H1 (cell line): ENCODE measurements at regions not wholly inside any gene's neighbourhood (a gene's known extent, or its start where the extent isn't known, plus 50 kb on each side); places are given as distances from the start of the nearest gene placed in this dataset.

Source experiments
- CHD1 ChIP-seq: IDR thresholded peaks from 2 replicates; pipeline ENCODE4 v1.6.1; 2012; ENCODE audit warnings: low read depth, low read length, improper control_type of control experiment
- CHD7 ChIP-seq: fragments of 300-600 bp; sonication (generic); IDR thresholded peaks from 2 replicates; pipeline ENCODE4 v1.7.1; 2012; ENCODE audit warnings: low read length, moderate library complexity, mild to moderate bottlenecking, inconsistent platforms; ENCODE audit not compliant: insufficient replicate concordance
- CREB1 ChIP-seq: IDR thresholded peaks from 2 replicates; pipeline ENCODE4 v1.6.1; 2012; ENCODE audit warnings: inconsistent platforms
- EP300 ChIP-seq, 2 experiments: IDR thresholded peaks; 1 replicate in 1 of 2; 2 replicates in 1 of 2; pipeline ENCODE4 v1.6.1; 2011 to 2012; ENCODE audit warnings: low read depth in 2 of 2, low read length in 2 of 2, mild to moderate bottlenecking in 2 of 2, borderline replicate concordance in 1 of 2, inconsistent platforms in 1 of 2, moderate library complexity in 1 of 2
- SIN3A ChIP-seq, 2 experiments: IDR thresholded peaks in 1 of 2; conservative IDR thresholded peaks in 1 of 2; 2 replicates each; pipeline ENCODE4 v1.6.1; 2011 to 2012; ENCODE audit warnings: low read length in 2 of 2, improper control_type of control experiment in 1 of 2, low read depth in 1 of 2, mild to moderate bottlenecking in 1 of 2

- TF ChIP-seq CHD7 (no peak), CHD1 (no peak), SIN3A (conservative IDR thresholded peaks at IDR 0.05 in 1 of 2, IDR thresholded peaks at IDR 0.05 in 1 of 2; ENCODE audit: low read depth in 1 of 2, low read length in 2 of 2) (no peak), CREB1 (no peak), EP300 (IDR thresholded peaks at IDR 0.05; ENCODE audit: borderline replicate concordance in 1 of 2, low read depth in 2 of 2, low read length in 2 of 2) (no peak)
- TF ChIP-seq, all 59 proteins: peak for 0
These were observed 76.8 kb upstream of the RAB40AL start (continued) for GRCh38 chrX:102860235-102860634.
